ENCODE measurements at regions not wholly inside any gene's neighbourhood (a gene's known extent, or its start where the extent isn't known, plus 50 kb on each side); places are given as distances from the start of the nearest gene placed in this dataset.

DNA sequence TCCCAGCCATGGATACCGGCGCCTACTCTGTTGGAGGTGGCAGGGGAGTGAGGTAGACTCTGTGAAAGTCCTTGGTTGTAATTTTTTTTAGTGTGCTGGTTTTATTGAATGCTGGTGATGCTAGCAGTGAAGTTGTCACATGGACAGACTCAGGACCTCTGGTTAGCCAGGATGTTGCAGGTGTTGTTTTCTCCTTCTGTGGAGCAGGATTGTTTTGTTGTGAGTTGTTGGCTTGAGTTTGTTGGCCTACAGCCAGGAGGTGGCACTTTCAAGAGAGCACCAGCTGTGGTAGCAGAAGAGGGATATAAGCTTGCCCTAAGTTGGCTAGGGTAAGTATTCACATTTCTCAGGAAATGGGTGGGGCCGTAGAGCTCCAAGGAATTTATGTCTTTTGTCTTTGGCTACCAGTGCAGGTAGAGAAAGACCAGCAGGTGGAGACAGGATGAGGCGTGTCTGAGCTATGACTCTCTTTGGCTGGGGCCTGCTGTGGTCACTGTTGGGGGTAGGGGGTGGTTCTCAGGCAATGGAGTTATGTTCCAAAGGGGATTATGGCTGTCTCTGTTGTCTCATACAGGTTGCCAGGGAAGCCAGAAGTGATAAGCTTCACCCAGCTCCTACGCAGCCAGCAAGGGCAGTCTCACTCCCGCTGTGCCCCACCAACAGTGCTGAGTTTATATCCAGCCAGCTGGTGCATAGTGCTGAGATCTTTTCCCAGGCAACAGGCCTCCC is 248.7 kb downstream of the TAF11L14 start:
- in situ Hi-C loops (cut with HindIII; ENCODE audit: low sequenced_read_pairs): no loop called here
- no peak for TF ChIP-seq CTCF (IDR thresholded peaks at IDR 0.05; ENCODE audit: low read depth, low read length)
- no peak overlapping the region for H3K4me3 ChIP-seq (ENCODE audit: low read depth, low read length)
- DNase-seq (ENCODE audit: low read depth, low spot score): peak; percentile 7

- no peak overlapping the region for H3K4me3 ChIP-seq (ENCODE audit: low read depth, low read length)
- in situ Hi-C loops (cut with HindIII; ENCODE audit: low sequenced_read_pairs): no loop called here
- no peak for DNase-seq (ENCODE audit: low read depth, low spot score)
- no peak for TF ChIP-seq CTCF (IDR thresholded peaks at IDR 0.05; ENCODE audit: low read depth, low read length)
Measured at GRCh38 chr5:17888155-17888554, 253.9 kb downstream of the TAF11L14 start.

DNA sequence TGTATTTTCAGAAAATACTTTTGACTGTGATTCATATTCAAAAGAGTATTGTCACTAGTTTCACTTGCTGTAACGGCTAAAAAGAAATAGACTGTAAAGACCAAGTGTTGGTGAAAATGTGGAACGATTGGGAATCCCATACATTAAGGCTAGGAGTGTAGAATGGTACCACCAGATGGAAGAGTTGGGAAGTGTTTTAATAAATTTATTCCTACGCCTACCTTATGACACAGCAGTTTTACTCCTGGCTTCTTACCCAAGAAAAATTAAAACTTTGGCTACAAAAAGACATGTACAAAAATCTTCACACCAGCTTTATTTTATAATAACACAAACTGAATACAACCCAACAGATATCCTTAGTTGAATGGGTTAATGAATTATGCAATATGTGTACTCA is 256.2 kb downstream of the TAF11L14 start:
- TF ChIP-seq CTCF (IDR thresholded peaks at IDR 0.05; ENCODE audit: low read depth, low read length): no peak
- in situ Hi-C loops (cut with HindIII; ENCODE audit: low sequenced_read_pairs): no loop called here
- no peak for DNase-seq (ENCODE audit: low read depth, low spot score)
- H3K4me3 ChIP-seq (ENCODE audit: low read depth, low read length): no peak overlapping the region

DNA sequence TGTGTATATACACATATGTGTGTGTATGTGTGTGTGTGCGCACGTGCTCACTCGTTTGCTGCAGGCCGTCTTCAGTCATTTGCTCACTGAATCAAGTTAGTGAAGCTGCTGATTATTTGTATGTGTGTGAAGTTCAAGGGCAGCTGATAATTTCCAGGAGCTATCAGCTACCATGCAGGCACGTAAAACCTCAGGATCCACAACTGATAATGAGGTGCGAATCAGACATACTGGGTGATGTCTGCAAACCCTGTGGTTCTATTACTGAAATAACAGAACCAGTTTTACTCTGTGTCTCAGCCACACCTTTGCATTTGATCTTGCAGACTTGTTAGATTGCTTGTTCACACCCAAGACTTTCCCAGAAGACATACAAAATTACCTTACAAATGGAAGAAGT is 257.6 kb downstream of the TAF11L14 start:
- DNase-seq (ENCODE audit: low read depth, low spot score): no peak
- H3K4me3 ChIP-seq (ENCODE audit: low read depth, low read length): no peak overlapping the region
- in situ Hi-C loops (cut with HindIII; ENCODE audit: low sequenced_read_pairs): no loop called here
- no peak for TF ChIP-seq CTCF (IDR thresholded peaks at IDR 0.05; ENCODE audit: low read depth, low read length)

DNA sequence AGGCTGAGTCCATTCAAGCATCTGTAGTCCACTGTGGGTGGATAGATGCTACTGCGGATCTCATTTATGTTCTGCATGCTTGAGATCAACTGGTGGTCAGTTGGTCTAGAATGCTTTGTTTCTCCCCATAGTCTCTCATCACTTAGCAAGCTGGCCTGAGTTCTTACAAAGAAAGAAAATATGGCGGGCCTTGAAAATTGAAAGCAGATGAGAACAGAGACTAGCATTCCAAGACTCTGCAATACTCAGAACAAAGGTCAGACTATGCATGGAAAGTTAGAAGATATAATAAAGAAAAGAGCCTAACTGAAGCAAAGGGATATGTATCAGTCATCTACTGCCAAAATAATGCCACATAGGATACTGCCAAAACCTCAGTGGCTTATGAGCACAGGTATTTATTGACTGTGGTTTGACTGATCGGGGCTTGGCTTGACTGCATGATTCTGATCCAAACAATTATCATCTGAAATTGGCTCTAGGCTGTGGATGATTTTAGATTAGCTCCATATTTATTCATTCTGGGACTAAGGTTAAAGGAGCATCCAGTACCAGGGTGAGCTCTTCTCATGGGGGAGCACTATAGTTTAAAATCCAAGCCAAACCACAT is 258.9 kb downstream of the TAF11L14 start:
- DNase-seq (ENCODE audit: low read depth, low spot score): no peak
- TF ChIP-seq CTCF (IDR thresholded peaks at IDR 0.05; ENCODE audit: low read depth, low read length): no peak
- in situ Hi-C loops (cut with HindIII; ENCODE audit: low sequenced_read_pairs): no loop called here
- H3K4me3 ChIP-seq (ENCODE audit: low read depth, low read length): no peak overlapping the region

- no peak for TF ChIP-seq CTCF (IDR thresholded peaks at IDR 0.05; ENCODE audit: low read depth, low read length)
- in situ Hi-C loops (cut with HindIII; ENCODE audit: low sequenced_read_pairs): no loop called here
- H3K4me3 ChIP-seq (ENCODE audit: low read depth, low read length): no peak overlapping the region
- DNase-seq (ENCODE audit: low read depth, low spot score): no peak
Measured at GRCh38 chr5:17895288-17896033, 261.2 kb downstream of the TAF11L14 start.

All from astrocyte of the spinal cord (primary cell).